HG02642 (cell line): ENCODE measurements at regions not wholly inside any gene's neighbourhood (a gene's known extent, or its start where the extent isn't known, plus 50 kb on each side); places are given as distances from the start of the nearest gene placed in this dataset.
"Not testable (repeated sequence)": the region's sequence is repeated elsewhere in the genome, so short reads cannot be mapped to it uniquely, and the experiment has no call there.

Experiments used
- ATAC-seq: cut with Tn5 transposase; IDR thresholded peaks from one replicate; pipeline ENCODE4 v1.9.1; 2021; ENCODE audit warnings: mild to moderate bottlenecking; ENCODE audit not compliant: unreplicated experiment, poor library complexity

GRCh38 chr12:41700940-41701339 is 443.7 kb downstream of the GXYLT1 start:
- no peak for ATAC-seq

GRCh38 chr12:41699658-41700057 is 445.0 kb downstream of the GXYLT1 start:
- ATAC-seq, result no peak

- no peak for ATAC-seq
Measured at GRCh38 chr12:41697161-41697560, 447.5 kb downstream of the GXYLT1 start.

- ATAC-seq, result no peak
Measured at GRCh38 chr12:41684997-41685396, 459.7 kb downstream of the GXYLT1 start.

- no peak for ATAC-seq
Measured at GRCh38 chr12:41683513-41684240, 461.0 kb downstream of the GXYLT1 start.

GRCh38 chr12:41683023-41683422 is 461.7 kb downstream of the GXYLT1 start:
- ATAC-seq, result no peak

GRCh38 chr12:41681898-41682297 is 462.8 kb downstream of the GXYLT1 start:
- no peak for ATAC-seq

GRCh38 chr12:41680155-41680554 is 464.5 kb downstream of the GXYLT1 start:
- no peak for ATAC-seq

- ATAC-seq, result no peak
Measured at GRCh38 chr12:41663598-41664265, 475.6 kb downstream of the PDZRN4 start.

GRCh38 chr12:41661141-41661765 is 473.1 kb downstream of the PDZRN4 start:
- no peak for ATAC-seq

- ATAC-seq, result no peak
Measured at GRCh38 chr12:41656454-41656853, 468.3 kb downstream of the PDZRN4 start.

- no peak for ATAC-seq
Measured at GRCh38 chr12:41653386-41654326, 465.5 kb downstream of the PDZRN4 start.

- ATAC-seq, result no peak
Measured at GRCh38 chr12:41652981-41653380, 464.9 kb downstream of the PDZRN4 start.

- no peak for ATAC-seq
Measured at GRCh38 chr12:41645624-41646023, 457.5 kb downstream of the PDZRN4 start.

GRCh38 chr12:41642808-41643207 is 454.7 kb downstream of the PDZRN4 start:
- ATAC-seq, result not testable (repeated sequence)

- no peak for ATAC-seq
Measured at GRCh38 chr12:41636653-41637052, 448.5 kb downstream of the PDZRN4 start.

GRCh38 chr12:41635626-41636364 is 447.7 kb downstream of the PDZRN4 start:
- no peak for ATAC-seq

- ATAC-seq, result no peak
Measured at GRCh38 chr12:41634091-41634490, 446.0 kb downstream of the PDZRN4 start.

- ATAC-seq, result no peak
Measured at GRCh38 chr12:41629611-41630010, 441.5 kb downstream of the PDZRN4 start.

- ATAC-seq, result no peak
Measured at GRCh38 chr12:41627476-41627875, 439.4 kb downstream of the PDZRN4 start.
